ENCODE measurements at regions not wholly inside any gene's neighbourhood (a gene's known extent, or its start where the extent isn't known, plus 50 kb on each side); places are given as distances from the start of the nearest gene placed in this dataset.

GRCh38 chr18:46290440-46291020, 186.3 kb downstream of the HAUS1 start:
- DNase-seq (ENCODE audit: extremely low read depth in 1 of 2, low read depth in 1 of 2), result no peak

GRCh38 chr18:46291149-46291548, 187.0 kb downstream of the HAUS1 start:
- DNase-seq (ENCODE audit: extremely low read depth in 1 of 2, low read depth in 1 of 2), result no peak

GRCh38 chr18:46293742-46294181, 189.6 kb downstream of the HAUS1 start:
- no peak for DNase-seq (ENCODE audit: extremely low read depth in 1 of 2, low read depth in 1 of 2)

- DNase-seq (ENCODE audit: extremely low read depth in 1 of 2, low read depth in 1 of 2), result no peak
Observed at GRCh38 chr18:46294318-46294717, 190.1 kb downstream of the HAUS1 start.

DNA sequence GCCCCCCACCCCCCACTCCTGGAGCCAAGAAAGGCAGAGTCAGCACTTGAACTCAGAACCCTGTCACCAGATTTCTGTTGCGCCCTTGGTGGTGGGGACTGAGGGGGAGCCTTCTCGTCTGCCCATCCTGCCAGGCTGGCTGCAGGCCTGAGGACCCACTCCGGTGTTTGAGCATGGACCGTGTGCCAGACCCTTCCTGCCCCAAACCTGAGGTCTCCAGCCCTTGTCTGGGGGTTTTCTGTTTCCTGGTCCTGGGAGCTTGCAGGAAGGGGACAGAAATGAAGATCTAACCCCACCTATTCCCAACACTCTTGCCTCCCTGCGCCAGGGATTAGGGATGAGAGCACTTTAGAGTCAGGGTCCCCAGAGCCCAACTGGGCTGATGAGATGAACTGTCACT, 190.6 kb downstream of the HAUS1 start:
- DNase-seq (ENCODE audit: extremely low read depth in 1 of 2, low read depth in 1 of 2), result no peak

DNA sequence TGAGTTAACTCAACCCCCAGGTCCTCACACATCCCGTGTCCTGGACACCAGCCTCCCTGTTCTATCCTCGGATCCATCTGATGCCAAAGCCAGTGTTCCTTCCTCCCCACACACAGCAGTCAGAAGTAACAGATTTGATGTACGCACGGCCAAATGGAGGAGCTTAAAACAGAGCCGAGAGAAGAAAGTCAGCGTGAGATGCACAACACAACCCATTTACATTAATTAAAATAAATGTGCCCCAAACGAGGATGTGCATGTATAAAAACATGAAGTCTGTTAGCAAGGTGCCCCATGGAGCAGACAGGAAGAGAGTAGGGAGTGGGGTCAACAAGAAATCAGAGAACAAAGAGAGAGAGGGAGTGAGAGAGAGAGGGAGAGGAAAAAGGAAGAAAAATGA, 191.2 kb downstream of the HAUS1 start:
- no peak for DNase-seq (ENCODE audit: extremely low read depth in 1 of 2, low read depth in 1 of 2)

- DNase-seq (ENCODE audit: extremely low read depth in 1 of 2, low read depth in 1 of 2), result no peak
Observed at GRCh38 chr18:46296656-46297055, 192.5 kb downstream of the HAUS1 start.

- DNase-seq (ENCODE audit: extremely low read depth in 1 of 2, low read depth in 1 of 2), result no peak
Observed at GRCh38 chr18:46297124-46297523, 192.9 kb downstream of the HAUS1 start.

GRCh38 chr18:46297621-46298020, 193.4 kb downstream of the HAUS1 start:
- no peak for DNase-seq (ENCODE audit: extremely low read depth in 1 of 2, low read depth in 1 of 2)

- no peak for DNase-seq (ENCODE audit: extremely low read depth in 1 of 2, low read depth in 1 of 2)
Observed at GRCh38 chr18:46298511-46298910, 194.3 kb downstream of the HAUS1 start.

DNA sequence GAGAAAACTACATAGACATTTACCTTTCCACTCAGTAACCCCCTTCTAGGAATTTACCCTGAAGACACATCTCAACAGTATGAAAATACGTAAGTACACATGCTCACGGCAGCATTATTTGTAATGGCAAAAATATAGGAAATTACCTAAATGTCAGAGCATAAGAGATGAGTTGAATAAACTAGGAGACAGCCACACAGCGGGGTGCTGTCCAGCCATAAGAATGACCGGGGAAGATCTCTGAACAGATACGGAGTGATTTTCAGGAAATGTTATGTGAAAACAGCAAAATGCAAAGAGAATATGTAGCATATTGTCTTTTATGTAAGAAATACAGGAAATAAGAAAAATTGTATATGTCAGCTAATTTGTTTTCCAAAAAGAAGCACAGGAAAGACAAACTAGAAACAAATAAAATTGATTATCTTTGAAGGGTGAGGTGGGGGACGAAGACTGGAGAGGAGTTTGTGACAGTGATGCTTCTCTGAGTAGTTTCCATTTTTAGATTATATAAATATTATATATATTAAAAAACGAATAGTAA, 195.4 kb downstream of the HAUS1 start:
- DNase-seq (ENCODE audit: extremely low read depth in 1 of 2, low read depth in 1 of 2), result no peak

GRCh38 chr18:46301081-46301480, 196.9 kb downstream of the HAUS1 start:
- DNase-seq (ENCODE audit: extremely low read depth in 1 of 2, low read depth in 1 of 2), result no peak

DNA sequence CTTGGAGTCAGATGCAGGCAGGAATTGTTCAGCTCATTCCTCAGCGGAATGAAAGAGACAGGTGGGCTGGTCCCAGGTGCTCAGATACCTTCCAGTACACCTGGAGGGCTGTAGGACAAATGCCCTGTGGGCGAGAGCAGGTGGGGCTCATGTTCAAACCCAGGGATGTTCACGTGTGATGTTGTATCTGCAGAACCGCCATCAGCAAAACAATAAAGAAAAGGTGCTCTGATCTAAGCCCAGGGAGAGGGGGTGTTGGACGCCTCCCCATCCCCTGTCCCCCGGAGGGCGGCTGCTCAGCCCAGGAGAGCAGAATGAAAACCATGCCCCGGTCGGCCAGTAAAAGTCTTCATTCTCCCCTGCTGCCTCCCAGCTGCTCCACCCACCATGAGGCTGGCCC, 197.4 kb downstream of the HAUS1 start:
- DNase-seq (ENCODE audit: extremely low read depth in 1 of 2, low read depth in 1 of 2), result no peak

DNA sequence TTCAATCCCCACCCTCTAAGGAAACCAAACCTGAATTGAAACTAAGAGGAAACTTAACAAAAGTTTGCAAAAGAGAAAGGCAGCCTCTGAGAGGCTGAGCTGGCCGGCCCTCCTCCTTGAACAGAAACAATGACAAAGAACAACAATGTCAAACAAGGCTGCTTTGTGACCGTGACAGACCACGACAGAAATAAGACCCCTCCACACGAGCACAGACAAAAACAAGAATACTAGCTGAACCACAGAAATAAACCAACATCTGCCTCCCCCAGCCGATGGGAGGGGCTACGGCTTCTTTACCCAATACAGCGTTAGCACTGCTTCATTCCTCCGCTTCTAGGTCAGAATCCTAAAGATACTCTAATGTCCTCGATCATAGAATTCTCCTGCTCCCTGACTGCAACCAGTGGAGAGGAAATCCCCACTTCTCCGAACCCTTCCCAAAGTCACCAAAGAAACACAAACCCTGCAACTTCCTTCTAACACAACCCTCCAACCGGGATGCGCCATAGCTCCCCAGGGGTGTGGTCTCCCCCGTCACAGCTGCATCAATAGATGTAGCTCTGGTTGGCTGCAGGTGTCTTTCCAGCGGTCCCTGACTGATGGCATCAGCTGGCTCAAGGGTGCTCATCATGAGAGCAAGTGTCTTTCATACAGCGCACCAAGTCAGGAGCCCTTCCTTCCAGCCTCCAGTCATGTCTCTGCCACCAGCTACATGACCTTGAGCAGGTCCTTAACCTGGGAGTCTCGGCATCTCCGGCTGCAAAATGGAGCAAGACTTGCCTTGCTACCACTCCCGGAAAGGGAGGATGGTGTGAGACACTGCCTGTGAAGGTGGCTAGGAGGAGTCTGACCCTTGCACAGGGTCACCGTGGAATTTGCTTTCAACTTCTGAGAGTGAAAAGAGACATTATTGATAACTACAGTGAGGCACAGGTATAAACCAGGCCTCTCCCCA, 198.6 kb downstream of the HAUS1 start:
- no peak for DNase-seq (ENCODE audit: extremely low read depth in 1 of 2, low read depth in 1 of 2)

GRCh38 chr18:46310258-46310657, 206.1 kb downstream of the HAUS1 start:
- no peak for DNase-seq (ENCODE audit: extremely low read depth in 1 of 2, low read depth in 1 of 2)

DNA sequence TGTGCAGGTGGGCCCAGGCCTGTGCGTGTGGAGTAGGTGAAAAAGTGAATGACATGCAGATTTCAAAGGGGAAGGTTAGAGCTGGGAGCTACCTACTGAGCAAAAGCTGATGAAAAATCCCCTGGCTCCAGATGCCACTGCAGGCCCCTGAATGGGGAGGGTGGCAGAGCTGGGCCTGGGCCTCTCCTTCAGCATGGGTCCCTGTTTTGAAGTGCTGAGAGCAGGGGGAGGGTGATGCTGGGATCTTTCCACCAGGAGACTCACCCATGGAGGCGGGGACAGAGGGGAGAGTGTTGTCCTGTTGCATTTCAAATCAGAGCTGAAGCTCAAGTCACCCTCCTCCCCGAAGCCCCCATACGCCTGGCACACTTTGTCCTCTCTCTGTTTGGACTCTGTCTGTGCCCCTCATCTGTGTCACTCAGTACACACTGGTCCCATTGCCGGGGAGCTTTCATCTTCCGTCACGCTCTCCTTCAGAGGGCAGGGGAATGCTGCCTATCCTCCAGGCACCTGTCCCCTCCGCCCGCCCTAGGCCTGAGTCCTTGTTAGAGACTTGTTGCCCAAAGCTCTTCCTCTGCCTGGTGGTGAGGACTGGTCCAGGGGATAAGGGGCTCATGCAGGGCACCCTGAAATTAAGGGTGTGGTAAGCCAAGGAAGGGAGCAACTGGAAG, 206.6 kb downstream of the HAUS1 start:
- DNase-seq (ENCODE audit: extremely low read depth in 1 of 2, low read depth in 1 of 2), result no peak

GRCh38 chr18:46311491-46311890, 207.3 kb downstream of the HAUS1 start:
- no peak for DNase-seq (ENCODE audit: extremely low read depth in 1 of 2, low read depth in 1 of 2)

- DNase-seq (ENCODE audit: extremely low read depth in 1 of 2, low read depth in 1 of 2), result no peak
Observed at GRCh38 chr18:46312221-46312620, 208.0 kb downstream of the HAUS1 start.

DNA sequence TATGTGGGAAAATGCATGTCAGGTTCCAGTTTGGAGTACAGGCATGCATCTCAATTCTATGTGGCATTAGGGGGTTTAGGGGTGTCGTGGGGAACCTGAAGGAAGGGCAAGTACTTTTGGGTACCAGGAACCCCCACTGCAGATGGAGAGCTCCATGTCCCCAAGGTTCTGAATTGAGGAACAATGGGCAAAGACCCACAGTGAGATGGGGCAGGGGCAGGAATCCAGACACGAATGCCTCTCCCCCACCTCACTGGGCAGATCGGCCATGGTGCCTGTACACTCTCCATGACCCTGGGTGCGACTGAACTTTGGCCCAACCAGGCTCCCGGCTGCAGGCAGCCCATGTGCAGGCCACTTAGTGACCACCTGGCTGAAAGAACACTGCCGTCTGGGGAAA, 209.3 kb downstream of the HAUS1 start:
- no peak for DNase-seq (ENCODE audit: extremely low read depth in 1 of 2, low read depth in 1 of 2)

GRCh38 chr18:46314011-46314410, 209.8 kb downstream of the HAUS1 start:
- DNase-seq (ENCODE audit: extremely low read depth in 1 of 2, low read depth in 1 of 2), result no peak

GRCh38 chr18:46315161-46315560, 211.0 kb downstream of the HAUS1 start:
- no peak for DNase-seq (ENCODE audit: extremely low read depth in 1 of 2, low read depth in 1 of 2)
